SU-DHL-6 (cell line): ENCODE measurements at regions not wholly inside any gene's neighbourhood (a gene's known extent, or its start where the extent isn't known, plus 50 kb on each side); places are given as distances from the start of the nearest gene placed in this dataset.

ENCODE experiments used
- CTCF ChIP-seq: fragments of 200-600 bp; sonication (generic); IDR thresholded peaks from one replicate; pipeline ENCODE4 v1.5.1; 2017; ENCODE audit warnings: antibody characterized with exemption, mild to moderate bottlenecking, low read length, moderate library complexity; ENCODE audit not compliant: insufficient read depth, poor library complexity, severe bottlenecking
- EZH2phosphoT487 ChIP-seq: fragments of 200-600 bp; sonication (generic), shearing (Covaris generic); conservative IDR thresholded peaks from 2 replicates; pipeline ENCODE4 v1.6.1; 2018; ENCODE audit warnings: mild to moderate bottlenecking, antibody characterized with exemption, low read length, moderate library complexity, mixed read lengths

DNA sequence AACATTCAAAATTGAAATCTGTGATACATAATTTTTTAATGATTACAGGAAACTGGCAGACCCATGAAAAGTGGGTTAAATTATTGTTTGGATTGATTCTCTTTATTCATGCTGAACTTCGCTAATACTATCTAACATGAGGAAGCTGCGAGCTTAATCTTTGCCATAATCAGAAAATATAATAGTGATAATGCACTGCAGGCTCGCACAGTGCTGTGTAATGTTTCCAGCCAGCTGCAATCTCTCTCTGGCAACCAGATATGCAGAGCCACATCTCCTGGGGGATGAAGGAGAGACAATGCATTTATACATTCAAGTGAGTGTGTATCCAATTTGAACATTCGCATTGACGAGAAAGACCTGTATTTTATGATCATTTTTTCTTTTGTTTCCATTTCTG, 669.7 kb upstream of the RGMB start:
- TF ChIP-seq EZH2phosphoT487 (no peak), CTCF (no peak)
